BE2C (cell line): ENCODE measurements at regions not wholly inside any gene's neighbourhood (a gene's known extent, or its start where the extent isn't known, plus 50 kb on each side); places are given as distances from the start of the nearest gene placed in this dataset.
"Not testable (repeated sequence)": the region's sequence is repeated elsewhere in the genome, so short reads cannot be mapped to it uniquely, and the experiment has no call there.

Source experiments
- DNase-seq: peaks from one replicate; pipeline ENCODE4 v3.0.0-alpha.2; 2020
- H3K27me3 ChIP-seq: fragments of 250-450 bp; sonication (Bioruptor Pico); 2 replicates; pipeline ENCODE4 v1.5.1; 2020; ENCODE audit warnings: mild to moderate bottlenecking
- H3K36me3 ChIP-seq: fragments of 250-450 bp; sonication (Bioruptor Pico); 2 replicates; pipeline ENCODE4 v1.5.1; 2020; ENCODE audit warnings: mild to moderate bottlenecking
- H3K4me1 ChIP-seq: fragments of 250-450 bp; sonication (Bioruptor Pico); 2 replicates; pipeline ENCODE4 v1.5.1; 2020
- H3K4me3 ChIP-seq: 2 replicates; pipeline ENCODE4 v1.5.1; 2011; ENCODE audit warnings: low read depth, low read length
- H3K9me3 ChIP-seq: fragments of 250-450 bp; sonication (Bioruptor Pico); 2 replicates; pipeline ENCODE4 v1.5.1; 2020
- TF ChIP-seq, protein P1 (sequence below): IDR thresholded peaks from 2 replicates; pipeline ENCODE4 v1.5.1; 2012; ENCODE audit warnings: mild to moderate bottlenecking, low read depth, low read length

DNA sequence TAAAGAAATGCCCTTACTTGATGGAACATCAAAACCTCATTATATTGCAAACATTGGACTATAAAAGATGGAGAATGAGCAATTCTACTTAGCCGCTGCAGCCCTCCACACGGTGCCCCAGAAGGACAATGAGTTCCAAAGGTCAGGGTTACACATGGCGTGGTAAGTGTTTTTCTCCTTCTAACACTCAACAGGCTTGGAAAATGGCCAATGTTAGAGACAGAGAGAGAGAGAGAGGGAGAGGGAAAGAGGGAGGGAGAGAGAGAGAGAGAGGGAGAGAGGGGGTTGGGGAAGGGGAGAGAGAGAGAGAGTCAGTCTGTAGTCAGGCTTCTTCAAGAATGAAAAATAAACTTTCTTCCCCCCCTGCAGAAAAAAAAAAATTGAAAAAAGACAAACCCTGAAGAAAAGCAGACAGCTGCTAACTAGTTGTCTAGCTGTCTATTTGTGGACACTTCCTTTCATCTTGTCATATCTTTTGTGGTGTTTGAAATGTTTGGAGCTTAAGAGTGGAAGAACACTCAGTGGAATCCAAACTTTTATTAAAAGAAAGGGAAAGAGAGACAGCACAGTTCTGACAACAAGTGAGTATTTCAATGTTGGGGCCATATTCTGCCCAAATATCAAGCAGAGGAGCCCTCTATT, 324.8 kb downstream of the TMEM38B start:
- no peak for DNase-seq
- no peaks in the 10 kb centered on the region for H3K4me1 ChIP-seq
- H3K36me3 ChIP-seq, result no peaks in the 10 kb centered on the region
- H3K27me3 ChIP-seq, result no peaks in the 10 kb centered on the region
- TF ChIP-seq, protein P1, sequence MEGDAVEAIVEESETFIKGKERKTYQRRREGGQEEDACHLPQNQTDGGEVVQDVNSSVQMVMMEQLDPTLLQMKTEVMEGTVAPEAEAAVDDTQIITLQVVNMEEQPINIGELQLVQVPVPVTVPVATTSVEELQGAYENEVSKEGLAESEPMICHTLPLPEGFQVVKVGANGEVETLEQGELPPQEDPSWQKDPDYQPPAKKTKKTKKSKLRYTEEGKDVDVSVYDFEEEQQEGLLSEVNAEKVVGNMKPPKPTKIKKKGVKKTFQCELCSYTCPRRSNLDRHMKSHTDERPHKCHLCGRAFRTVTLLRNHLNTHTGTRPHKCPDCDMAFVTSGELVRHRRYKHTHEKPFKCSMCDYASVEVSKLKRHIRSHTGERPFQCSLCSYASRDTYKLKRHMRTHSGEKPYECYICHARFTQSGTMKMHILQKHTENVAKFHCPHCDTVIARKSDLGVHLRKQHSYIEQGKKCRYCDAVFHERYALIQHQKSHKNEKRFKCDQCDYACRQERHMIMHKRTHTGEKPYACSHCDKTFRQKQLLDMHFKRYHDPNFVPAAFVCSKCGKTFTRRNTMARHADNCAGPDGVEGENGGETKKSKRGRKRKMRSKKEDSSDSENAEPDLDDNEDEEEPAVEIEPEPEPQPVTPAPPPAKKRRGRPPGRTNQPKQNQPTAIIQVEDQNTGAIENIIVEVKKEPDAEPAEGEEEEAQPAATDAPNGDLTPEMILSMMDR, result no peak
- H3K9me3 ChIP-seq, result no peaks in the 10 kb centered on the region
- no peak overlapping the region for H3K4me3 ChIP-seq

DNA sequence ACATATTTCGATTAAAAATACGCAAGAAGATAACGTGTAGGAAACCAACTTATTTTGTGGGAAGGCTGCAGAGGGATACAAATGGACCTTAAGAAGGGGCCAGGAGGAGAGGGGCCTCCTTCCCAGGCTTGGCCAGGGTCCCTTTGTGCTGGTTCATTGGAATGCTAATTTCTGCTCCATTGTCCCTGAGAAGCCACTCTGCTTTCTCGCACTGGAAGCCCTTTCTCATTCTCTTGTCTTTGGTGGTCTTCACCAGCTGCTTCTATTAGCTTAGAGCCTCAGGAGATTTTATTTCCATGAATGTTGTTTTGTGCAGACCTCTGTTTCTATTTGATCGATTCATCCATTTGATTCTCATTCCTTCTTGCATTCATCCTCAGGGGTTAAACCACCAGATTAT, 325.4 kb downstream of the TMEM38B start:
- TF ChIP-seq, protein P1, result no peak
- H3K36me3 ChIP-seq, result no peaks in the 10 kb centered on the region
- H3K27me3 ChIP-seq, result no peaks in the 10 kb centered on the region
- no peak overlapping the region for H3K4me3 ChIP-seq
- H3K4me1 ChIP-seq, result no peaks in the 10 kb centered on the region
- H3K9me3 ChIP-seq, result no peaks in the 10 kb centered on the region
- no peak for DNase-seq

- no peaks in the 10 kb centered on the region for H3K4me1 ChIP-seq
- H3K36me3 ChIP-seq, result no peaks in the 10 kb centered on the region
- TF ChIP-seq, protein P1, result no peak
- H3K4me3 ChIP-seq, result no peak overlapping the region
- H3K9me3 ChIP-seq, result no peaks in the 10 kb centered on the region
- no peaks in the 10 kb centered on the region for H3K27me3 ChIP-seq
- no peak for DNase-seq
Measured at GRCh38 chr9:106020186-106020585, 325.8 kb downstream of the TMEM38B start.

DNA sequence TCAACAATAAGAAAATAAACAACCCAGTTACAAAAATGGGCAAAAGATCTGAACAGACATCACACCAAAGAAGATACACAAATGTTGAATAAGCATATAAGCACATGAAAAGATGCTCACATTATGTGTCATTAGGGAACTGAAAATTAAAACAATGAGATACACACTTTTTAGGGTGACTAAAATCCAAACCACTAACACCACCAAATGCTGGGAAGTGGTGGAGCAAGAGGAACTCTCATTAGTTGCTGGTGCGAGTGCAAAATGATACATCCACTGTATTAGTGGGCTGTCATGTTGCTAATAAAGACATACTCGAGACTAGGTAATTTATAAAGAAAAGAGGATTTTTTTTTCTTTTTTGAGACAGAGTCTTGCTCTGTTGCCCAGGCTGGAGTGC, 329.1 kb downstream of the TMEM38B start:
- H3K4me3 ChIP-seq, result no peak overlapping the region
- H3K9me3 ChIP-seq, result no peaks in the 10 kb centered on the region
- no peaks in the 10 kb centered on the region for H3K27me3 ChIP-seq
- TF ChIP-seq, protein P1, result no peak
- DNase-seq, result no peak
- no peaks in the 10 kb centered on the region for H3K4me1 ChIP-seq
- no peaks in the 10 kb centered on the region for H3K36me3 ChIP-seq

DNA sequence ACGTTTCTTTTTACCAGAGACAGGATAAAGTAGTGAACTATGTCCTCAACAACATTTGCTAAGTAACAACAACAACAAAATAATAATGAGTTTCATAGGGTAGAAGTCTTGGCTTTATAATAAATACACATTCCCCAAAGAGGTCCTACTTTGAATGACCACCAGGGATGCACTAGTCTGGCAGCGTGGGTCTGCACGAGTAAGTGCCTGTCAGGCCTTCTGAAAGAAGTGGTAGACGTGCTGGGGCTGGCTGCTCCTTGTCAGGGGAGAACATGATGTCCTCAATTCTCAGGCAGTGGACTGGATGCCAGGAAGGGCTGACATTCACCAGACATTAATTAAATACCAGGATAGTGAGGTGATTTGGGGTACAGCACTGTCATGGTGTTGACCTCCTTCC, 331.1 kb downstream of the TMEM38B start:
- peak; percentile 10 for DNase-seq
- H3K9me3 ChIP-seq, result no peaks in the 10 kb centered on the region
- TF ChIP-seq, protein P1, result 0 out of 2 replicates have a peak, but pooled peaks have one; percentile 8
- no peak overlapping the region for H3K4me3 ChIP-seq
- no peaks in the 10 kb centered on the region for H3K36me3 ChIP-seq
- no peaks in the 10 kb centered on the region for H3K4me1 ChIP-seq
- H3K27me3 ChIP-seq, result no peaks in the 10 kb centered on the region

GRCh38 chr9:106030146-106030545, 335.8 kb downstream of the TMEM38B start:
- not testable (repeated sequence) for H3K36me3 ChIP-seq, H3K9me3 ChIP-seq, H3K4me1 ChIP-seq, H3K4me3 ChIP-seq, H3K27me3 ChIP-seq, DNase-seq
